HK-2 (cell line): ENCODE measurements at regions not wholly inside any gene's neighbourhood (a gene's known extent, or its start where the extent isn't known, plus 50 kb on each side); places are given as distances from the start of the nearest gene placed in this dataset.

Source experiments
- DNase-seq: peaks from one replicate; pipeline ENCODE4 v3.0.0-alpha.2; 2018; ENCODE audit not compliant: unreplicated experiment

GRCh38 chr3:31004025-31004678, 109.7 kb upstream of the GADL1 start:
- no peak for DNase-seq

- no peak for DNase-seq
Observed at GRCh38 chr3:31008994-31009393, 114.5 kb upstream of the GADL1 start.

- DNase-seq: no peak
Observed at GRCh38 chr3:31009881-31010280, 115.4 kb upstream of the GADL1 start.

GRCh38 chr3:31010491-31010890, 116.0 kb upstream of the GADL1 start:
- no peak for DNase-seq

DNA sequence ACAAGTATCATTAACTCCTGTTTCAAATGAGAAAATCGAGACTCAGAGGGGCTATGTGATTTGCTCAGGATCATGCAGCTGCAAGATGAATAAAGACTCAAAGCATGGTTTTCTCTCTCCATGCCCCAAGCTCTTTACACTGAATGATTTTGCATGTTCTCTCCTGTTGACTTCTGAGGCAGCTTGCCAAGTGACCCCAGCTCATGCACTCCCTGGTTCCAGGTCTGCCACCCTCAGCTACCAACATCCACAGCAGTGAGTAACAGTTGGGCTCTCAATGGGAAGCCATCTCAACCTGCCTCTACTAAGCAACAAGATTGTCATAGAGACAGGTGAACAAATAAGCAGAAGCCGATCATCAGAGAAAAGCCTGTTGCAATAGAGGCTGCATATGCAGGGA, 116.9 kb upstream of the GADL1 start:
- no peak for DNase-seq

GRCh38 chr3:31013090-31013489, 118.6 kb upstream of the GADL1 start:
- DNase-seq: no peak

- DNase-seq: no peak
Observed at GRCh38 chr3:31013843-31014242, 119.4 kb upstream of the GADL1 start.

GRCh38 chr3:31014317-31015040, 120.0 kb upstream of the GADL1 start:
- DNase-seq: no peak

DNA sequence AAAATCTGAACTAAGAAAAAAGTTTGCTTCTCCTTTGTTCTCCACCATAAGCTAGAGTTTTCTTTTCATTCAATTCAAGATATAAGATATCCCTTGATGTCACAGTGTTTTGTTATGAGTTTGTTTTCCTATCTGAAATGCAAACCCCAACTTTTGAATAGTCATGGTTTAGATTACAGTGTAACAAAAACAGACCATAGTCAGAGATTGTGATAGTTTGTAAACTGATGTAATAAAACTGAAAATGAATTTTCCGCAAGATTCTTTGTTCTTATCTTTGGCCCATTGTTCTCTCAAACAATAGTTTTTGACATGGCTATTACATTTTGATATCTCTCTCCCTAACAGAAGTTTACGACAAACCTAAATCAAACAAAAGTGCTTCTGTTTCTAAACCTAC, 121.7 kb upstream of the GADL1 start:
- no peak for DNase-seq

DNA sequence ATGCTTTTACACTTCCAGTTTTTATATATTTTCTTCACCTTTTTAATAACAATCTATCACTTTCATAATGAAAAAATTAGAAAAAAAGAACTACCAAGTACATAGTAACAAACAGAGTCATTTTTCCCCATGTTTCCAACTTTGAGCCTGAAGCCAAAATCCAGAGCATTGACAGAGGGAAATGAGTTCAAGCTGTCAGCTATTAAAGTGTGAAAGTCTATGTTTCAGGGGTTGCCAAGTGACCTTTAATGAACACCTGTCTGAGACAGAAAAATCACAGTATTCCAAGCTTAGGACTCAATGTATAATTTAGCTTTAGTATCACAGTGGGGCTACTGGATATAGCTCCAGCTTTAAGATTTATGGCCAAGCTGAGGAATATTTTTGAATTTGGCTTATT, 128.3 kb upstream of the GADL1 start:
- DNase-seq: no peak

DNA sequence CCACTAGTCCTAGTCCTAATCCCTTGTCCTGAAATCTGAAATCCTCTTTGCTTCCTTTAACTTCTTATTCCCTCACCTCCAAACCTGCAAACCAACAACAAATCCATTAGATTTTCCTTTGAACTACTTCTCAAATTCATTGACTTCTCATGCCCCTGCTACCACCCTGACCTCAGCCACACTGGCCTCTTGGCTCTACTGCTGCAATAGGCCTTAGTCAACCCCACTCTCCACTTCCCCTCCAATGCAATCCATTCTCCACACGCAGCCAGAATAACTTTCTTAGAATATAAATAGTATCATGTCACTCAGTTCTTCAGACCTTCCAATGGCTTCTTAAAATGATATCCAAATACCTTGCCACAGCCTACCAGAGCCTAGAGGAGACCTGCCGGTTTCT, 131.1 kb upstream of the GADL1 start:
- DNase-seq: no peak

DNA sequence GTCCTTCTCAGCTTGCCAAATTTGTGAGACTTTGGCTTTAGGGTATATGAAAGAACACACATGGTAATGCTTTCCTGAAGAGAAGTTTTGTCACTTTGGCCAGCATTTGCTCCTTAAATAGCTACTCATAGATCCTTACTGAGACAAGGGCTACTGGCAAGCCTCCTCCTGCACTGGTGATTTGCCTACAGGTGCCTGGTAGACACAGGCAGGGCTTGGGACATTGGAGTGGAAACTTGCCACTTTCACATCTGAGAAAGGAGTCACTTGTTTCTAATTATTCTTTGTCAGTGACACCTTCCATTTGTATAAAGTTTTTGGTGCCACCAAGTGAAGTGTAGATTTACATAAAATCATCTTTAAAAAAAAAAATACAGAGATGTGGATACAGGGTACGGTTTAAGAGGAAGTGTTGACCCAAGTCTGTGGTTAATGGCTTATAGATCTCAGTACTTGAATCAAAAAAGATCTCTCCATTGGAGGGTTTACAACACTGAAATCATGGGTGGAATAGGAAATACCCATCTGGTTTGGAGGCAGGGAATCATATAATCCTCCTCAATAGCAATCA, 132.8 kb upstream of the GADL1 start:
- DNase-seq: no peak

GRCh38 chr3:31027914-31028313, 133.5 kb upstream of the GADL1 start:
- no peak for DNase-seq

GRCh38 chr3:31028766-31029165, 134.3 kb upstream of the GADL1 start:
- no peak for DNase-seq

GRCh38 chr3:31029706-31030105, 135.2 kb upstream of the GADL1 start:
- no peak for DNase-seq

DNA sequence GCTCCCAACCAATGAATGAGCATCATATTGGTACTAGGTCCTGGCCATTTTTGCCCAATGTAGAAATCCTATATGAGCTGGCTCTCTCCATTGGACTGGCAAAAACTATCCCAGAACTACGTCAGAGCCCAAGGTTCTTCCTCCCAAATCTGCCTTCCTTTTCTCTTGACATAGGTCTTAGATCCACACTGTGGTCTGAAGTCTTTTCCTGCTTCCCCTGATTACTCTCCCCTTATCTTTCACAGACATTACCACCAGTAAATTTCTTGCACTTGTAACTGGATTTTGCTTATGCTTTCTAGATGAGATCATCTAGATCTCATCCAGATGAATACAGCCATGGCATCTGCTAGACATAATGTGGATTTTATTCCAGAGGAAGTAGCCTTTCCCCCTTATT, 141.2 kb upstream of the GADL1 start:
- DNase-seq: no peak

- DNase-seq: no peak
Observed at GRCh38 chr3:31038086-31038739, 143.8 kb upstream of the GADL1 start.

DNA sequence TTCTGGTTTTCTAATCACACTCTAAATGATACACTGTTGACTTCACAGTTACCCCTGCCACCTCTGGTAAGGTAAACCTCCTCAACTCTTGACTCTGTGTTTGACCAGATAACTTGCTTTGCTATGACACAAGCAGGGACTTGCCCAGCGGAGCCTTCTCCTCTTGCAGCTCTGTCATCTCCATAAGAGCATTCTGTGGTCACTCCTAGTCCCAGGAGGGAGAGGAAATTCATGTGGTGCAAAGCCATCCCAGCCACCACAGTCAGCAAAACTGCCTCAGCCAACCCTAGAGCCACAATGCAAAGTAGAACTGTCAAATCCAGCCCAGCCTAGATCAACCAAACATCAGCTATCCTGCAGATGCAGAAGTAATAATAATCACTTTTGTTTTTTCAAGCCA, 144.7 kb upstream of the GADL1 start:
- DNase-seq: peak; percentile 17

DNA sequence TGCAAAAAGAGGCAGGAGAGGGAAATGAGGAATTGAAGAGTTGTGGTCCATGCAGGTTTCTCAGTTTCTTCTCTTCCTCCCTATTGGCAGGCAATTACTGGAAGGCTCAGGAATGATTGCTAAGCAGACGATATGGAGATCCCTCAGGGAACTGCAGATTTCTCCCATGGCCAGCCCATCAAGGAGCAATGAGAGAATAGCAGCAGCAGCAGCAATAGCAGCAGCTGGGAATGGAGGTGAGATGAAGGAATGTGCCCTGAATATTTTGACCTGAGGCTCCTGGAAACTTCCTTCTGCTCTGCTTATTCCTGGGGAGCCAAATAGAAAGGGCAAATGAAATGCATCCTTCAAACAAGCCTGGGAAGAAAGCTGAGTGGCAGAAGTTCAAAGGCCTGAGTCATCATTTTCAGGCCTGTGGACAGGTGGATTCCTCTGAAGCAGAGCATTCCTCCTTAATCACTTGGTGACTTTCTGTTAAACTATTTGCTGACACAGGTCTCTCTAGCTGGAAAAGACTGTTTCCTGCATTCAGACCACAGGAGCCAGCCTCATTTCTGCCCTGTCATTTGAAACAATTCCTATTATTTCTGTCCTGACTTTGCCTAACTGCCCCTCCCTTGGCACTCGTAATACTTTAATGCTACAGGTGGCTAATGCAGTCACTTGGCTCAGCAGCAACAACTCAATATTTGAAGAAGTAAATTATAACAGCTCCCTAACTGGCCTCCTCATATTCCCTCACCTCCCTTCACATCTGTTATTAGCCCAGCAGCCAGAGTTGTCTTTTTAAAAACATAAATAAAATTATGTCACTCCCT, 146.9 kb upstream of the GADL1 start:
- DNase-seq: peak; percentile 67

- no peak for DNase-seq
Observed at GRCh38 chr3:31043184-31043819, 148.8 kb upstream of the GADL1 start.

GRCh38 chr3:31047673-31048072, 153.2 kb upstream of the GADL1 start:
- no peak for DNase-seq

DNA sequence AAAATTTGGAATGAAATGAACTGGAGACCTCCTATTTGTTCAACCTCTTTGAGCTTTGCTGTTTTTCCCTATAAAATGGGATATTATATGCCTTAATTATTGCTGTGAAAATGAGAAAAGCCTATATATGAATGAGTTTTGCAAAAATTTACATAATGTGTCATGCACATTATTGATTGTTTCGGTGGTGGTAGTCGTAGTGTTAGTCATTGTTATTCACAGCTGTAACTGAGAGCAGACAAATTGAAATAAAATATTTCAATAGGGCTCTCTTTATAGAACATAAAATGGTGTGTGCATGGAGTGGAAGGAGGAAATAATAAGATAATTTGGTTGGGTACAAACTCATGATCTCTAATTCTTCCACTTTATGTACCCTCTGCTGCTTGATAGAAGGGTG, 153.7 kb upstream of the GADL1 start:
- DNase-seq: no peak
